Globus pallidus (tissue), 1 donor: ENCODE measurements at regions not wholly inside any gene's neighbourhood (a gene's known extent, or its start where the extent isn't known, plus 50 kb on each side); places are given as distances from the start of the nearest gene placed in this dataset.
"Not testable (repeated sequence)": the region's sequence is repeated elsewhere in the genome, so short reads cannot be mapped to it uniquely, and the experiment has no call there.

Source experiments
- DNase-seq: peaks from one replicate; pipeline ENCODE4 v3.0.0-alpha.2; 2015; ENCODE audit warnings: low spot score

GRCh38 chrY:21600170-21600569, 65.5 kb downstream of the RBMY1A1 start:
- no peak for DNase-seq

- no peak for DNase-seq
These were observed 66.8 kb downstream of the RBMY1A1 start for GRCh38 chrY:21601524-21601923.

- DNase-seq = peak; percentile 74
These were observed 67.9 kb downstream of the RBMY1A1 start for GRCh38 chrY:21602590-21602989.

GRCh38 chrY:21636137-21636536, 101.5 kb downstream of the RBMY1A1 start:
- no peak for DNase-seq

GRCh38 chrY:21650496-21650895, 115.8 kb downstream of the RBMY1A1 start:
- no peak for DNase-seq

- not testable (repeated sequence) for DNase-seq
These were observed 124.4 kb downstream of the RBMY1A1 start for GRCh38 chrY:21659057-21659456.

GRCh38 chrY:21679590-21679989, 144.9 kb downstream of the RBMY1A1 start:
- DNase-seq = not testable (repeated sequence)

GRCh38 chrY:21686369-21686768, 151.7 kb downstream of the RBMY1A1 start:
- DNase-seq = not testable (repeated sequence)

DNA sequence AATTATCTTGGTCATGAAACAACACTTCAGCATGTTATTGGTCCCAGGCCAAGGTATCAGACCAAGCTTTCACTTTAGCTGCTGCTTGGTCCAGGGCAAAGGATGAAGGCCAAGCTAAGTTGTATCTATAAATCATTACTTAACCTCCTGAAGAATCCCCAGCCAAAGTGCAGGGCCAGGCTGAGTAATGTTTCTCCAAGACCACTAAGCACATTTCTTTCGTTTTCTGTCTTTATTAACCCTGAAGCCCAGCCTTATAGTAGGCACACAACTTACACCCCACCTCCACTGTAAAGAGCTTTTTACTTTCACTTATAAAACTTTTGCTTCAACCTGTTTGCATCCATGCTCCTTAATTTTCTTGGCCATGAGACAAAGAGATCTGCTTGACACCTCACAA, 167.3 kb downstream of the RBMY1A1 start:
- not testable (repeated sequence) for DNase-seq

GRCh38 chrY:21702927-21703326, 168.2 kb downstream of the RBMY1A1 start:
- not testable (repeated sequence) for DNase-seq

GRCh38 chrY:21705309-21705708, 170.6 kb downstream of the RBMY1A1 start:
- DNase-seq = no peak

- DNase-seq = not testable (repeated sequence)
These were observed 171.9 kb downstream of the RBMY1A1 start for GRCh38 chrY:21706611-21707010.

DNA sequence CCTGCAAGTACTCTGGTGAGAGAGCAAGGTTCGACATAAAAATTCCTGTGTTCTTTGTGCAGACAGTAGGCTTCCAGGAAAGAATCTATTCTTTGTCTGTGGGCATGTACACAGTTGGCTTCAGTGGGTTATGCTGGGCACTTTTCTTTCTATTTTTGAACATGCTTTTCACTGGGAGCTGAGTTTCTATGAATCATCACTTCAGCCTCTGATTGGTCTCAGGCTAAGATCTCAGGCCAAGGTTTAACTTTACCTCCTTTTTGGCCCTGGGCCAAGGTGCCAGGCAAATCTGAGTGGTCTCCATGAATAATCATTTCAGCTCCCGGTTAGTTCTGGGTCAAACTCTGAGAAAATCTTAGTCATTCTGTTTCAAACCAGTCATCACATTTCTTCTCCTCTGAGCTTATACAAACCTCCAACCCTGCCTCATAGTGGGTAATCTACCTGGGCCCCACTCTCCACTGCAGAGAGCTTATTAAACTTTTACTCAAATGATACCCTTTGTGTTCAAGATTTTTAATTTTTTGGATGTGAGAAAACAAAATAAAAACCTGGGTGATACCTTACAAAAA, 158.8 kb downstream of the RBMY1D start:
- not testable (repeated sequence) for DNase-seq

DNA sequence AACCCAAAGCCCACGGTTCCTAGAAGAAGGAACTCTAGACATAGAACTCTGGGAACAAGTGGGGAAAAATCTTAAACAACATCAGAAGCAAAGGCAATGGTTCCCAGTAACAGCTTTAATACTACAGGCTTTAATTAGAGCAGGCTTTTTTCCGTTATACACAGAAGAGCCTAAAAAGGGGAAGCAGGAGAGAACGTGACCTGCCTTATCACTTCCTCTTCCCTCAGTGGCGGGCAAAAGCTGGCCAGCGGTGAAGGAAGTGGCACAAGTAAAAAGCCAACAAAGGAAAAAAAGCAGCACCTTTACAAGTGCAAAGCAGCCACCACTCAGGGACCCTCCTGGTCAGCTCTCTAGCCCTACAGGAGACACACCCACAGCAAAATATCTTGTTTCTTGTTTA, 149.3 kb downstream of the RBMY1D start:
- DNase-seq = not testable (repeated sequence)

DNA sequence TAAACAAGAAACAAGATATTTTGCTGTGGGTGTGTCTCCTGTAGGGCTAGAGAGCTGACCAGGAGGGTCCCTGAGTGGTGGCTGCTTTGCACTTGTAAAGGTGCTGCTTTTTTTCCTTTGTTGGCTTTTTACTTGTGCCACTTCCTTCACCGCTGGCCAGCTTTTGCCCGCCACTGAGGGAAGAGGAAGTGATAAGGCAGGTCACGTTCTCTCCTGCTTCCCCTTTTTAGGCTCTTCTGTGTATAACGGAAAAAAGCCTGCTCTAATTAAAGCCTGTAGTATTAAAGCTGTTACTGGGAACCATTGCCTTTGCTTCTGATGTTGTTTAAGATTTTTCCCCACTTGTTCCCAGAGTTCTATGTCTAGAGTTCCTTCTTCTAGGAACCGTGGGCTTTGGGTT, 134.1 kb downstream of the RBMY1D start:
- not testable (repeated sequence) for DNase-seq

- not testable (repeated sequence) for DNase-seq
These were observed 126.5 kb downstream of the RBMY1D start for GRCh38 chrY:21767824-21768223.

GRCh38 chrY:21782174-21782860, 112.0 kb downstream of the RBMY1D start:
- not testable (repeated sequence) for DNase-seq

DNA sequence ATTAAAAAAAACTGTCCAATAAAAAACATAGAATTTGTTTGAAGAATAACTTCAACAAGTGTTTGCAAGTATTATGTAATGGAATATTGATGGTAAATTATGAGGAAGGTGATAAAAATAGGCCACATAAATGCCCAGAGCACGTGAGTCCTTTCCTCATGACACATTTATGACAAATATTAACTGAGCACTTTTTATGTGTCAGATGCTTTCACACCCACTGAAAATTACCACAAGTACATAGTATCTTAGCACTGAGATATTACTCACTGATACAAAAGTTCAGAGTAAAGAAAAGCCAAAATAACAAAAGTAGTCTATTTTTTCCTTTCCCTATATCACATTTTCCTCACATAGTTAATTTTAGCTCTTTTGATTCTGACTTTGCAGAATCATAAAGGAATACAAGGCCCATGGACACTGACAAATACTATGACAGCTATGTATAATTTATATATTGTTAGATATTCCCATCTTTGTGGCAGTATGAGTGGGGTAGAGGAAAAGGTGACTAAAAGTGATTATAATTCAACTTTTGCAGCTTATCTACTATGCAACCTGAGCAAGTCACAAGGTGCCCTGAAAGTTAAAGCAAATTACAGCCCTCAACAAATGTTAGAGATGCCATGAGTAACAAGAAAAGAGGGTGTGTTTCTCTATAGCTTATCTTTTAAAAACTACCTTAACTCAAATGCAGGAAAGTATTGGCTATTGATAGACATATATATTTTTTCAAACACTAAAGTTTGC, 80.7 kb downstream of the RBMY1D start:
- DNase-seq = no peak

DNA sequence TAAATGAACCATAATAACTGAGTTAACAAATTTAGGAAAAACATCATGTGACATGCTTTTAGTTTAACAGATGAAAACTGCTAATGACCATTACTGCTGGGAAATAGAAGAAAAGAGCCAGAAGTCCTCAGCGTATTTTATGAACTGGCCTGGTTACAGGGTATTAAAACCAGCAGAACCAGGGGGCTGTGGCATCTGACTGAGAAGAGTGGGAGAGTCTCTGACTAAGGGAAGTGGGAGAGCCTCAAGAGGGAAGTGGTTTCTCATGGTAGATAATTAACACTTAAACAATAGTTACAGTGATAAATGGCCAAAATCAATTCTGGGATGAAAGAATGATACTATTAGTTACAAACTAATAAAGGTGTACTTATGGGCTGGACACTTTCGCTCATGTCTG, 79.8 kb downstream of the RBMY1D start:
- no peak for DNase-seq

DNA sequence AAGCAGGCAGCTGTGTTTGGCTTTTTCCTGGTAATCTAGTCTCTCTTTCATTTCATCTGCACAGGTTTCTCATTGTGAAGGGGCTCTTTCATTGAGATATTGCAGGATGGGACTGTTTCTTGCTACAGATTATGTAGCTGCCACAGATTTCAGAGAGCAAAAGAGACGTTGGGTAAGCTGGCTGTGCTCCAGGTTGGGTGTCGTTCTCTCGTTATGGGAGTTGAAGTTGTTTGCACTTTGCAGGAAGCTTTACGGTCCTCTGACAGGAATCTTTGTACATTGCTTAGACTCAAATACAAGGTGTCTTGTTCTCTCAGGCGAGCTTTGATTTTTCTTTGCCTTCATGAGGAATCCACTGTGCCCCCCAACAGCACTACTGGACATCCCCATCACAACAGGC, 72.4 kb downstream of the RBMY1D start:
- DNase-seq = no peak

- no peak for DNase-seq
These were observed 66.7 kb downstream of the RBMY1D start for GRCh38 chrY:21827593-21827992.
